ENCODE measurements at regions not wholly inside any gene's neighbourhood (a gene's known extent, or its start where the extent isn't known, plus 50 kb on each side); places are given as distances from the start of the nearest gene placed in this dataset.
A peak's percentile ranks its signal among the peaks of the same experiment; 100 is the strongest.

DNA sequence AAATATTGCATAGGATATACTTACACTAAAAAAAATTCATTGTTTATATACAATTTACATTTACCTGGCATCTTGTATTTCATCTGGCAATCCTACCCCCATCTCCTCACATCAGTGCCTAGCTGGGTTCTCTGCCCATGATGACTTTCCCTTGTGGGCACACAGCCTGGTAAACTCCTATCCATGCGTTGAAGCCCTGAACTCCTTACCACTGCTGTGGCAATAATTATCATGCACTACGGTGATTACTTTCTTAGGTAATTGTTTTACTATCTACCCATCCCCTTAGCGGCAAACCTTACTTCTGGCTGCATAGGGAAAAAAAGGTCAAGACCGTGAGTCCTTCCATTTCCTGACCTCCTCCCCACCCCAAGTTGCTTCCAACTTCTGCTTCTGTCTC, 63.6 kb upstream of the DAB2IP start:
- WGBS, 2 experiments (ENCODE audit: low coverage in 1 of 2, low lambda C conversion rate in 2 of 2, missing lambda C conversion rate in 2 of 2): 90 to 91% methylated on average over 4 of the region's 4 CpGs

DNA sequence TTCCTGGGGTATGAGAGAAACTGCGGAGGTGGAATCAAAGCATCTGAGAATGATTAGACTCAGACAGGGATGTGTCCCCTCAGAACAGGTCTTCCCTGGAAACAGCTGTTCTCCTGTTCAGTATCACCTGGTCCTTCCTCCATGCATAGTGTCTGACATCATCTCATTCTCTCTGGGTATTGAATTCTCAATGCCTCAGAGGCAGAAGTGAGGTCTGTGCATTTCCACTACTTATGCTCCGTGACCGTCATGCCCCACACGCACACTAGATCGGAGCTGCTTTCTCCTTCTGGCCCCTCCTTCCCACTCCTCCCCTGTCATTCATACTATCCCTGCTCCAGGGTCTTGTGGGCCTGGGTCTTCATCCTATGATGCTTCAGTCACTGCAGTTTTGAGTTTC, 61.4 kb upstream of the DAB2IP start:
- no peaks in the 10 kb centered on the region for H3K4me1 ChIP-seq (ENCODE audit: insufficient read depth)
- no peaks in the 10 kb centered on the region for H3K9me3 ChIP-seq (ENCODE audit: low read depth)
- H3K4me2 ChIP-seq (ENCODE audit: unreplicated experiment): no peak overlapping the region
- H3K27me3 ChIP-seq (replicated peaks; ENCODE audit: insufficient read depth): no peaks in the 10 kb centered on the region
- H3K9me2 ChIP-seq (ENCODE audit: insufficient read depth): no peaks in the 10 kb centered on the region
- H4K20me1 ChIP-seq (ENCODE audit: insufficient read depth): no peaks in the 10 kb centered on the region
- H3K27ac ChIP-seq: no peak overlapping the region
- no peaks in the 10 kb centered on the region for H3K79me2 ChIP-seq (ENCODE audit: insufficient read depth)
- H2AFZ ChIP-seq: no peak overlapping the region
- TF ChIP-seq EZH2phosphoT487 (IDR thresholded peaks at IDR 0.05; ENCODE audit: insufficient read depth, low read depth): no peak
- TF ChIP-seq EZH2 (IDR thresholded peaks at IDR 0.05; ENCODE audit: insufficient read depth, poor library complexity, severe bottlenecking): no peak
- H3K36me3 ChIP-seq (ENCODE audit: low read depth): no peaks in the 10 kb centered on the region
- no peaks in the 10 kb centered on the region for H3F3A ChIP-seq (ENCODE audit: insufficient read depth)
- no peak overlapping the region for H3K4me3 ChIP-seq
- in situ Hi-C loops (cut with MboI): no loop called here
- no peak for DNase-seq
- 95 to 98% methylated on average over 5 of the region's 5 CpGs for WGBS, 2 experiments (ENCODE audit: low coverage in 1 of 2, low lambda C conversion rate in 2 of 2, missing lambda C conversion rate in 2 of 2)
- H3K9ac ChIP-seq: no peak overlapping the region

More for the DNA sequence above, 63.6 kb upstream of the DAB2IP start:
- no peak overlapping the region for H3K9ac ChIP-seq
- no peaks in the 10 kb centered on the region for H3F3A ChIP-seq (ENCODE audit: insufficient read depth)
- H2AFZ ChIP-seq: no peak overlapping the region
- H3K4me1 ChIP-seq (ENCODE audit: insufficient read depth): no peaks in the 10 kb centered on the region
- H3K9me2 ChIP-seq (ENCODE audit: insufficient read depth): no peaks in the 10 kb centered on the region
- no peaks in the 10 kb centered on the region for H3K27me3 ChIP-seq (replicated peaks; ENCODE audit: insufficient read depth)
- no peaks in the 10 kb centered on the region for H3K36me3 ChIP-seq (ENCODE audit: low read depth)
- in situ Hi-C loops (cut with MboI): no loop called here
- H3K9me3 ChIP-seq (ENCODE audit: low read depth): no peaks in the 10 kb centered on the region
- no peaks in the 10 kb centered on the region for H3K79me2 ChIP-seq (ENCODE audit: insufficient read depth)
- no peak for DNase-seq
- no peak overlapping the region for H3K4me2 ChIP-seq (ENCODE audit: unreplicated experiment)
- H4K20me1 ChIP-seq (ENCODE audit: insufficient read depth): no peaks in the 10 kb centered on the region
- no peak overlapping the region for H3K4me3 ChIP-seq
- TF ChIP-seq EZH2phosphoT487 (IDR thresholded peaks at IDR 0.05; ENCODE audit: insufficient read depth, low read depth) (no peak), EZH2 (IDR thresholded peaks at IDR 0.05; ENCODE audit: insufficient read depth, poor library complexity, severe bottlenecking) (no peak)
- no peak overlapping the region for H3K27ac ChIP-seq

DNA sequence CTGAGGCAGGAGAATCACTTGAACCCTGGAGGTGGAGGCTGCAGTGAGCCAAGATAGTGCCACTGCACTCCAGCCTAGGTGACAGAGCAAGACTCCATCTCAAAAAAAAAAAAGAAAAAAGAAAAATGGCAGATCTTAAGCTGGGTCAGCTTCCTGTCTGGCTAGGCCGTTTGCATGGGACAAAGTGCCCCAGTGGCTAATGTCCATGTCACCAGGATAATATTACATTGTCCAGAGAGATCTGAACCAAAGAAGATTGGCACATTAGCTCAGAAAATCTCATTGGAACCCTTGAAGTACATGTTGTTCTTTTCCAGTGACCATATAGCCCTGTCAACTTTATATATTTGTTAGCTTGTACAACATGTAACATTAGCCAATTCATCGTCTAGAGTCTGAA, 59.2 kb upstream of the DAB2IP start:
- Histone ChIP-seq H2AFZ (no peak overlapping the region), H3K9ac (no peak overlapping the region), H3F3A (ENCODE audit: insufficient read depth) (peaks cover 8% of the 10 kb centered on the region), H3K4me2 (ENCODE audit: unreplicated experiment) (no peak overlapping the region), H3K36me3 (ENCODE audit: low read depth) (no peaks in the 10 kb centered on the region), H3K27me3 (replicated peaks; ENCODE audit: insufficient read depth) (no peaks in the 10 kb centered on the region), H3K4me3 (no peak overlapping the region), H3K4me1 (ENCODE audit: insufficient read depth) (peaks cover 3% of the 10 kb centered on the region; the same call in 1 of the 2 replicates), H3K9me2 (ENCODE audit: insufficient read depth) (no peaks in the 10 kb centered on the region), H3K79me2 (ENCODE audit: insufficient read depth) (no peaks in the 10 kb centered on the region), H3K27ac (no peak overlapping the region), H3K9me3 (ENCODE audit: low read depth) (no peaks in the 10 kb centered on the region), H4K20me1 (ENCODE audit: insufficient read depth) (no peaks in the 10 kb centered on the region)
- TF ChIP-seq EZH2phosphoT487 (IDR thresholded peaks at IDR 0.05; ENCODE audit: insufficient read depth, low read depth) (no peak), EZH2 (IDR thresholded peaks at IDR 0.05; ENCODE audit: insufficient read depth, poor library complexity, severe bottlenecking) (no peak)
- in situ Hi-C loops (cut with MboI): no loop called here
- DNase-seq: no peak
- WGBS, 2 experiments (ENCODE audit: low coverage in 1 of 2, low lambda C conversion rate in 2 of 2, missing lambda C conversion rate in 2 of 2): 76 to 83% methylated on average over 2 of the region's 2 CpGs

DNA sequence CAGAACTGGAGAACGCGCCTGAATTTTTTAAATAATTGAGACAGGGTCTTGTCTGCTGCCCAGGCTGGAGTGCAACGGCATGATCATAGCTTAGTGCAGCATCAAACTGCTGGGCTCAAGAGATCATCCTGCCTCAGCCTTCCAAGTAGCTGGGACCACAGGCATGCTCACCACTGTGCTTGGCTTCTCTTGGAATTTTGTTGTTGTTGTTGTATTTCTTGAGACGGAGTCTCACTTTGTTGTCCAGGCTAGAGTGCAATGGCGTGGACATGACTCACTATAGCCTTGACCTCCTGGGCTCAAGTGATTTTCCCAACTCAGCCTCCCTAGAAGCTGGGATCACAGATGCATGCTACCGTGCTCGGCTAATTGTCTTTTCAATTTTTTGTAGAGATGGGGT, 58.4 kb upstream of the DAB2IP start:
- Histone ChIP-seq H3K9me3 (ENCODE audit: low read depth) (no peaks in the 10 kb centered on the region), H3K9ac (no peak overlapping the region), H3K4me2 (ENCODE audit: unreplicated experiment) (no peak overlapping the region), H4K20me1 (ENCODE audit: insufficient read depth) (no peaks in the 10 kb centered on the region), H3K27ac (no peak overlapping the region), H3K4me3 (no peak overlapping the region), H3F3A (ENCODE audit: insufficient read depth) (peaks cover 14% of the 10 kb centered on the region), H3K36me3 (ENCODE audit: low read depth) (no peaks in the 10 kb centered on the region), H3K4me1 (ENCODE audit: insufficient read depth) (peaks cover 3% of the 10 kb centered on the region; the same call in 1 of the 2 replicates), H3K9me2 (ENCODE audit: insufficient read depth) (no peaks in the 10 kb centered on the region), H2AFZ (no peak overlapping the region), H3K79me2 (ENCODE audit: insufficient read depth) (no peaks in the 10 kb centered on the region), H3K27me3 (replicated peaks; ENCODE audit: insufficient read depth) (no peaks in the 10 kb centered on the region)
- no peak for DNase-seq
- WGBS, 2 experiments (ENCODE audit: low coverage in 1 of 2, low lambda C conversion rate in 2 of 2, missing lambda C conversion rate in 2 of 2): 68 to 72% methylated on average over 7 of the region's 7 CpGs
- TF ChIP-seq EZH2phosphoT487 (IDR thresholded peaks at IDR 0.05; ENCODE audit: insufficient read depth, low read depth) (no peak), EZH2 (IDR thresholded peaks at IDR 0.05; ENCODE audit: insufficient read depth, poor library complexity, severe bottlenecking) (no peak)
- in situ Hi-C loops (cut with MboI): no loop called here

DNA sequence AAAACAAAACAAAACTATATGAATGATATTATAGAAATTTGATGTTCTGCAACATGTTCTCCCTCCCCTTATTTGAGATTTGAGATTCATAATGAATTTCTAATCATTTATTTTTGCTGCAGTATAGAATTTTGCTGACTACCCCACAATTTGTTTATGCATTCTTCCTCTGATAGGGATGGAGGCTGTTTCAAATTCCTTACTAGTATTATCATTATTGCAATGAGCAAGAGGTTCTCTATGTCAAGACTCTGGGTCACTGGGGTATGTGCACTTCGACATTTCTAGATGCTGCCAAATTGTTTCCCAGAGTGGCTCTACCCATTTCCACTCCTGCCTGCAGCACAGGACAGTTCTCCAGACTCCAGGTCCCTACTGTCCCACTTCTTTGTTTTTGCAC, 54.9 kb upstream of the DAB2IP start:
- Histone ChIP-seq H3K27ac (no peak overlapping the region), H3K36me3 (ENCODE audit: low read depth) (no peaks in the 10 kb centered on the region), H3F3A (ENCODE audit: insufficient read depth) (peaks cover 20% of the 10 kb centered on the region), H3K9me2 (ENCODE audit: insufficient read depth) (no peaks in the 10 kb centered on the region), H3K9me3 (ENCODE audit: low read depth) (no peaks in the 10 kb centered on the region), H3K4me1 (ENCODE audit: insufficient read depth) (peaks cover 3% of the 10 kb centered on the region; the same call in 1 of the 2 replicates), H4K20me1 (ENCODE audit: insufficient read depth) (no peaks in the 10 kb centered on the region), H2AFZ (no peak overlapping the region), H3K79me2 (ENCODE audit: insufficient read depth) (no peaks in the 10 kb centered on the region), H3K4me3 (no peak overlapping the region), H3K4me2 (ENCODE audit: unreplicated experiment) (no peak overlapping the region), H3K9ac (no peak overlapping the region), H3K27me3 (replicated peaks; ENCODE audit: insufficient read depth) (peaks cover 10% of the 10 kb centered on the region; the same call in 1 of the 2 replicates)
- WGBS, 2 experiments (ENCODE audit: low coverage in 1 of 2, low lambda C conversion rate in 2 of 2, missing lambda C conversion rate in 2 of 2): 48 to 55% methylated on average over 1 of the region's 1 CpG
- peak; percentile 56 for DNase-seq
- TF ChIP-seq EZH2 (IDR thresholded peaks at IDR 0.05; ENCODE audit: insufficient read depth, poor library complexity, severe bottlenecking) (no peak), EZH2phosphoT487 (IDR thresholded peaks at IDR 0.05; ENCODE audit: insufficient read depth, low read depth) (no peak)
- in situ Hi-C loops (cut with MboI): no loop called here

All from GM23248 (cell line).